ENCODE measurements at regions not wholly inside any gene's neighbourhood (a gene's known extent, or its start where the extent isn't known, plus 50 kb on each side); places are given as distances from the start of the nearest gene placed in this dataset.

- peak; percentile 92 for TF ChIP-seq ZNF609 (CRISPR knock-in tag; IDR thresholded peaks at IDR 0.05; ENCODE audit: borderline replicate concordance)
- TF ChIP-seq ZNF430 (CRISPR knock-in tag; IDR thresholded peaks at IDR 0.05), result peak; percentile 100
- peak; percentile 100 for TF ChIP-seq ZFP37 (CRISPR knock-in tag; IDR thresholded peaks at IDR 0.05; ENCODE audit: borderline replicate concordance)
- TF ChIP-seq CBX5 (CRISPR knock-in tag; IDR thresholded peaks at IDR 0.05; ENCODE audit: borderline replicate concordance), result peak; percentile 100
- peak; percentile 99 for TF ChIP-seq ZNF644 (CRISPR knock-in tag; IDR thresholded peaks at IDR 0.05; ENCODE audit: low read depth)
- no peak for TF ChIP-seq ZFP90 (CRISPR knock-in tag; IDR thresholded peaks at IDR 0.05; ENCODE audit: borderline replicate concordance)
- peak; percentile 65; the same call in 1 of the 2 replicates for TF ChIP-seq ZBTB7A (CRISPR knock-in tag; IDR thresholded peaks at IDR 0.05)
- peak; percentile 100 for TF ChIP-seq IKZF5 (CRISPR knock-in tag; IDR thresholded peaks at IDR 0.05)
- peak; percentile 89 for TF ChIP-seq THAP11 (CRISPR knock-in tag; IDR thresholded peaks at IDR 0.05)
- TF ChIP-seq ZNF335 (CRISPR knock-in tag; IDR thresholded peaks at IDR 0.05), result peak; percentile 96
- no peak for TF ChIP-seq GLMP (CRISPR knock-in tag; IDR thresholded peaks at IDR 0.05; ENCODE audit: borderline replicate concordance)
- TF ChIP-seq ZNF329 (CRISPR knock-in tag; IDR thresholded peaks at IDR 0.05; ENCODE audit: low read depth), result no peak; the same call in none of the 2 replicates
- peak; percentile 97 for TF ChIP-seq ZNF639 (CRISPR knock-in tag; conservative IDR thresholded peaks at IDR 0.05)
- TF ChIP-seq CSRNP2 (CRISPR knock-in tag; conservative IDR thresholded peaks at IDR 0.05; ENCODE audit: low read depth), result no peak
- TF ChIP-seq PATZ1 (CRISPR knock-in tag; IDR thresholded peaks at IDR 0.05), result no peak; the same call in none of the 2 replicates
- no peak; the same call in 1 of the 2 replicates for TF ChIP-seq JDP2 (CRISPR knock-in tag; IDR thresholded peaks at IDR 0.05; ENCODE audit: borderline replicate concordance)
Observed at GRCh38 chr14:34043627-34044372, 92.9 kb upstream of the EGLN3 start (continued).

All from HepG2 (cell line).